Upper lobe of left lung (tissue), 4 donors: ENCODE measurements at regions not wholly inside any gene's neighbourhood (a gene's known extent, or its start where the extent isn't known, plus 50 kb on each side); places are given as distances from the start of the nearest gene placed in this dataset.

ENCODE experiments used
- CTCF ChIP-seq, 6 experiments: fragments of 450-650 bp in 4 of 6; fragments of 200-600 bp in 2 of 6; sonication (generic) in 2 of 6; IDR thresholded peaks; one replicate each; pipeline ENCODE4 v1.5.1; 2016 to 2019; ENCODE audit warnings: antibody characterized with exemption in 6 of 6
- POLR2A ChIP-seq, 4 donors: fragments of 450-650 bp; IDR thresholded peaks; one replicate each; pipeline ENCODE4 v1.5.1; 2016 to 2017; ENCODE audit warnings: antibody characterized with exemption in 4 of 4, mild to moderate bottlenecking in 2 of 4

- TF ChIP-seq CTCF (IDR thresholded peaks at IDR 0.05) = no peak
- no peak for TF ChIP-seq POLR2A (IDR thresholded peaks at IDR 0.05)
Measured at GRCh38 chr9:100884518-100884917, 144.0 kb upstream of the PLPPR1 start.
